Esophagus squamous epithelium (tissue), 5 donors: ENCODE measurements at regions not wholly inside any gene's neighbourhood (a gene's known extent, or its start where the extent isn't known, plus 50 kb on each side); places are given as distances from the start of the nearest gene placed in this dataset.
"Not testable (repeated sequence)": the region's sequence is repeated elsewhere in the genome, so short reads cannot be mapped to it uniquely, and the experiment has no call there.

Experiments used
- DNase-seq: peaks from one replicate; lab custom pipeline; 2025; lab: John Stamatoyannopoulos, UW
- H3K27ac ChIP-seq, 4 donors: fragments of 200-600 bp; sonication (generic); one replicate each; pipeline ENCODE4 v1.5.1; 2016 to 2019; ENCODE audit warnings: mild to moderate bottlenecking in 1 of 4
- H3K27me3 ChIP-seq, 4 donors: fragments of 200-600 bp; sonication (generic); 1 replicate in 3 of 4; 2 replicates in 1 of 4; pipeline versions ENCODE4 v1.5.1 to v1.6.0; 2017 to 2021; ENCODE audit warnings: antibody characterized with exemption in 1 of 4
- H3K36me3 ChIP-seq, 3 donors: fragments of 200-600 bp; sonication (generic); one replicate each; pipeline ENCODE4 v1.5.1; 2016 to 2019
- H3K4me1 ChIP-seq, 3 donors: fragments of 200-600 bp; sonication (generic); one replicate each; pipeline ENCODE4 v1.5.1; 2017 to 2019
- H3K4me3 ChIP-seq, 4 donors: fragments of 200-600 bp; sonication (generic); 1 replicate in 3 of 4; 2 replicates in 1 of 4; pipeline ENCODE4 v1.5.1; 2016 to 2019; ENCODE audit warnings: mild to moderate bottlenecking in 2 of 4, moderate library complexity in 1 of 4
- H3K9me3 ChIP-seq, 3 donors: fragments of 200-600 bp; sonication (generic); one replicate each; pipeline ENCODE4 v1.5.1; 2016 to 2019
- POLR2A ChIP-seq, 4 donors: fragments of 450-650 bp; IDR thresholded peaks; one replicate each; pipeline ENCODE4 v1.6.1; 2017; ENCODE audit warnings: antibody characterized with exemption in 4 of 4, mild to moderate bottlenecking in 4 of 4, moderate library complexity in 3 of 4
- WGBS, 2 donors: methylation state at CpG; one replicate each; pipeline ENCODE4 v1.1.5; 2018; 5-methylcytosine and 5-hydroxymethylcytosine counted together
- intact Hi-C: fragments of 100-400 bp; cut with DNase I; formaldehyde crosslinking; loops from one replicate; pipeline ENCODE4 v1.15.0; 2022
- TF ChIP-seq, protein P1 (sequence below), 6 experiments: fragments of 450-650 bp in 4 of 6; fragments of 200-600 bp in 2 of 6; sonication (generic) in 2 of 6; IDR thresholded peaks; one replicate each; pipeline ENCODE4 v1.5.1; 2016 to 2019; ENCODE audit warnings: antibody characterized with exemption in 6 of 6, mild to moderate bottlenecking in 4 of 6, moderate library complexity in 4 of 6
- donor health status: DM: yes; HTN: yes; CAD: no.

- TF ChIP-seq, protein P1, sequence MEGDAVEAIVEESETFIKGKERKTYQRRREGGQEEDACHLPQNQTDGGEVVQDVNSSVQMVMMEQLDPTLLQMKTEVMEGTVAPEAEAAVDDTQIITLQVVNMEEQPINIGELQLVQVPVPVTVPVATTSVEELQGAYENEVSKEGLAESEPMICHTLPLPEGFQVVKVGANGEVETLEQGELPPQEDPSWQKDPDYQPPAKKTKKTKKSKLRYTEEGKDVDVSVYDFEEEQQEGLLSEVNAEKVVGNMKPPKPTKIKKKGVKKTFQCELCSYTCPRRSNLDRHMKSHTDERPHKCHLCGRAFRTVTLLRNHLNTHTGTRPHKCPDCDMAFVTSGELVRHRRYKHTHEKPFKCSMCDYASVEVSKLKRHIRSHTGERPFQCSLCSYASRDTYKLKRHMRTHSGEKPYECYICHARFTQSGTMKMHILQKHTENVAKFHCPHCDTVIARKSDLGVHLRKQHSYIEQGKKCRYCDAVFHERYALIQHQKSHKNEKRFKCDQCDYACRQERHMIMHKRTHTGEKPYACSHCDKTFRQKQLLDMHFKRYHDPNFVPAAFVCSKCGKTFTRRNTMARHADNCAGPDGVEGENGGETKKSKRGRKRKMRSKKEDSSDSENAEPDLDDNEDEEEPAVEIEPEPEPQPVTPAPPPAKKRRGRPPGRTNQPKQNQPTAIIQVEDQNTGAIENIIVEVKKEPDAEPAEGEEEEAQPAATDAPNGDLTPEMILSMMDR (IDR thresholded peaks at IDR 0.05): no peak
- TF ChIP-seq POLR2A (IDR thresholded peaks at IDR 0.05): no peak
- Histone ChIP-seq H3K4me1 (no peaks in the 10 kb centered on the region), H3K36me3 (no peaks in the 10 kb centered on the region), H3K4me3 (no peak overlapping the region), H3K27me3 (no peaks in the 10 kb centered on the region), H3K9me3 (no peaks in the 10 kb centered on the region), H3K27ac (no peak overlapping the region)
- DNase-seq: no peak
- intact Hi-C loops: no loop called here
These were observed 79.8 kb upstream of the C12orf71 start for GRCh38 chr12:27162229-27162537.

DNA sequence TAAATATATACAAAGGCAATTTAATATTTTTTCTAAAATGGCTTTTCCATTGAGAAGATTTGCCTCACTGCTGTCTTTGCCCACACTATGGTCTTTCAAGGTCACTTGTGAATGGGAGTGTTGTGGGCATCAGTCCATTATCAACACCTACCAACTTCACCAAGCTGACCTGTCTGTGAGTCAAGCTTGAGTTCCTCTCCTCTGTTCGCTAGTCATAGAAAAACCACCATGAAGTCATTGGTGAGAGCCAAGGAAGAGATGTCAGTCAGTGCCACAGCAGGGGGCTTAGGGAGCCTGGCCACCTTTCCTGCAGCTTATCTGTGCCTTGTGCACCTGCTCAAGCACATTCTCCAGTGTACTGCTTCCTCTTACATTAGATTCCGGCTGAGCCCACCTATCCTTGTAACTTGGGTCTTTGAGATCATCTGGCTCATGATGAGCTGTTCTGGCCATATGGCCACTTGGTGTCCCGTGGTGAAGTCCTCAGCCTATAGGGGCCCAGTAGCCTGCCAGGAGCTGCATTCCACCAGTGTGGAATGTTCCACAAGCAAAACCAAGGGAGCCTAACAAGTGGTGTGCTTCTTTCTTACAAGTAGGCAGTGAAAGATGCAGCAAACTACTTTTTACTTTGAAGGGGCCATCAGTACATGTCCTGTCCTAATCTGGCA, 80.8 kb upstream of the C12orf71 start:
- Histone ChIP-seq H3K9me3 (no peaks in the 10 kb centered on the region), H3K27ac (no peak overlapping the region), H3K4me1 (no peaks in the 10 kb centered on the region), H3K27me3 (no peaks in the 10 kb centered on the region), H3K4me3 (no peak overlapping the region), H3K36me3 (no peaks in the 10 kb centered on the region)
- TF ChIP-seq, protein P1 (IDR thresholded peaks at IDR 0.05): no peak
- intact Hi-C loops: no loop called here
- WGBS, 2 donors: 67 to 93% methylated on average over 2 to 3 of the region's 3 CpGs
- DNase-seq: no peak

DNA sequence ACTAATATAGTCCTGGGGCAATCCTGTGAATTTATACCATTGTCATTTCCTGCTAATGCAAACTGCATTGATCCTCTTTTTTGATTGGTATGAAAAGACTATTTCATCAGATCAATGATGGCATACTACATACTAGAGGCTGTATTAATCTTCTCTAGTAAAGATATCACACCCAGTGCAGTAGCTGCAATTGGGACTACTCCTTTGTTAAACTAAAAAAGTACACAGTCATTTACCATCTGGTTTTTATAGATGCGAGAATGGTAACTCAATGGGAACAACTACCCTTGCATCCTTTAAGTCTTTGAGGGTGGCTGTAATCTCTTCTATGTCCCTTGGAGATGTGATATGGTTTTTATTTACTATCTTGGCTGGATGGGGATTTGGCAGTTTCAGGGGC, 80.2 kb upstream of the STK38L start:
- no peak for DNase-seq
- 95 to 100% methylated on average over 1 of the region's 1 CpG for WGBS, 2 donors
- intact Hi-C loops: no loop called here
- no peak for TF ChIP-seq POLR2A (IDR thresholded peaks at IDR 0.05)
- TF ChIP-seq, protein P1 (IDR thresholded peaks at IDR 0.05): no peak
- H3K4me1 ChIP-seq: no peaks in the 10 kb centered on the region
- H3K27me3 ChIP-seq: no peaks in the 10 kb centered on the region
- H3K4me3 ChIP-seq: no peak overlapping the region
- H3K9me3 ChIP-seq: no peaks in the 10 kb centered on the region
- H3K36me3 ChIP-seq: no peaks in the 10 kb centered on the region
- H3K27ac ChIP-seq: no peak overlapping the region

DNA sequence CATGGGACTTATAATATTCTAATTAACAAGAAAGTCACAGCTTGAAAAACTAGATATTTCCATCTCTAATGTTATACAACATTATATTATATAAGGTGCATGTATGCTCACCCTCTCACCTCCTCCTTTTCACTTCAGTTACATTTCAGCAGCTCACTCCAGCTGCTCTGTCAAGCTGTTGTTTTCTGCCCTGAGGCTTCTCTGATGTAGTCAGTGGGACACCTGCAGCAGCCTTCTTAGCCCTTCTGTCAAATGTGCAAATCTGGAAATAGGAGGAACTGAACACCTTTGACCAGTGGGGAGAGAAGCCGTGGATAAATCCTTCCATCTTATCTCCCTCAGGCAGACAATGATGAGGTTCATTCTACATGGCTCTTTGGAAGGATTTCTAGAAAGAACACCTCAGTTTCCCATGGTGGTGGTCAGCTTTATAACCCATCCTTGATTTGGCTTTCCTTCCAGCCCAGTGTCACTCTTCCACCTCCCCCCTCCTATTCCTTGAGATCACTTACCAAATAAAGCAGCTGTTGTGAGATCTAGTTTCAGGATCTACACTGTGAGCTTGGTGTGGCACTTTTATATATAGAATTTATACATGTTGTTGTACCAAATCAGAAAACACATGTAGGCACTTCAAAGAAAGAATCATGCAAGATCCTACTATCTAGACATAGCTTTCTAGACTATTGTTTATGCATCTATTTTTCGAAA, 79.6 kb upstream of the STK38L start:
- Histone ChIP-seq H3K27ac (no peak overlapping the region), H3K4me3 (no peak overlapping the region), H3K9me3 (no peaks in the 10 kb centered on the region), H3K36me3 (no peaks in the 10 kb centered on the region), H3K27me3 (no peaks in the 10 kb centered on the region), H3K4me1 (no peaks in the 10 kb centered on the region)
- no peak for DNase-seq
- TF ChIP-seq POLR2A (IDR thresholded peaks at IDR 0.05): no peak
- TF ChIP-seq, protein P1 (IDR thresholded peaks at IDR 0.05): no peak
- 85 to 87% methylated on average over 2 of the region's 2 CpGs for WGBS, 2 donors
- intact Hi-C loops: no loop called here

DNA sequence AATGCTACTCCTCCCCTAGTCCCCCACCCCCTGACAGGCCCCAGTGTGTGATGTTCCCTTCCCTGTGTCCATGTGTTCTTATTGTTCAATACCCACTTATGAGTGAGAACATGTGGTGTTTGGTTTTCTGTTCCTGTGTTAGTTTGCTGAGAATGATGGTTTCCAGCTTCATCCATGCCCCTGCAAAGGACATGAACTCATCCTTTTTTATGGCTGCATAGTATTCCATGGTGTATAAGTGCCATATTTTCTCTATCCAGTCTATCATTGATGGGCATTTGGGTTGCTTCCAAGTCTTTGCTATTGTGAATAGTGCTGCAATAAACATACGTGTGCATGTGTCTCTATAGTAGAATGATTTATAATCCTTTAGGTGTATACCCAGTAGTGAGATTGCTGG, 78.1 kb upstream of the STK38L start:
- intact Hi-C loops: not testable (repeated sequence)

DNA sequence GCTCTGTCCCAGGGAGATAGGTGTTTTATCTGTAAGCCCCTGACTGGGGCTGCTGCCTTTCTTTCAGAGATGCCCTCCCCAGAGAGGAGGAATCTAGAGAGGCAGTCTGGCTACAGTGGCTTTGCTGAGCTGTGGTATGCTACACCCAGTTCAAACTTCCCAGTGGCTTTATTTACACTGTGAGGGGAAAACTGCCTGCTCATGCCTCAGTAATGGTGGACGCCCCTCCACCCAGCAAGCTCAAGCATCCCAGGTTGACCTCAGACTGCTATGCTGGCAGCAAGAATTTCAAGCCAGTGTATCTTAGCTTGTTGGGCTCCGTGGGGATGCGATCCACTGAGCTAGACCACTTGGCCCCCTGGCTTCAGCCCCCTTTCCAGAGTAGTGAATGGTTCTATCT, 72.6 kb upstream of the STK38L start:
- H3K27me3 ChIP-seq, H3K4me3 ChIP-seq, intact Hi-C loops, H3K36me3 ChIP-seq, H3K9me3 ChIP-seq, DNase-seq, H3K27ac ChIP-seq, H3K4me1 ChIP-seq: not testable (repeated sequence)
- 100% methylated on average over 2 of the region's 3 CpGs; no CpG with 5 or more reads in 1 of the 2 donors for WGBS, 2 donors

More for the DNA sequence above, 78.1 kb upstream of the STK38L start:
- not testable (repeated sequence) for H3K36me3 ChIP-seq, H3K4me3 ChIP-seq, H3K9me3 ChIP-seq, H3K4me1 ChIP-seq, H3K27me3 ChIP-seq, DNase-seq, H3K27ac ChIP-seq
- 88 to 90% methylated on average over 1 of the region's 1 CpG for WGBS, 2 donors
